ENCODE measurements at regions not wholly inside any gene's neighbourhood (a gene's known extent, or its start where the extent isn't known, plus 50 kb on each side); places are given as distances from the start of the nearest gene placed in this dataset.

DNA sequence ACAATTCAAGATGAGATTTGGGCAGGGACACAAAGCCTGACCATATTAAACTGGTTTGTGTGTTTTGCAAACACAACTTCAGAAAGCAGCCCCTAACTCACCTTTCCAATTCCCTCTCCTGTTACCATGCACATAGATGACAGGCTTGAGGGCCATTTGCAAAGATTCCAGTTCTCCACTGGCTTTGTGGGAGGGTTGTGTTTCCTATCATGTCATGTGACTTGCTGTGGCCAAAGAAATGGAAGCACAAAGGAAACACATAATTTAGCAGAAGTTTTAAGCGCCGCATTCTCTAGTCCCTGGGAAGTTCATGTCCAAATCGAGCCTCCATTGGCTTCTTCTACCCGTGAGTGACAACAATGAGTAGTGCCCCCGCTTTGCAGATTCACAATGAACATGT is 57.9 kb upstream of the CDH6 start:
- TF ChIP-seq CTCF (IDR thresholded peaks at IDR 0.05) (no peak), REST (IDR thresholded peaks at IDR 0.05; ENCODE audit: low read depth, low read length) (no peak), EP300 (IDR thresholded peaks at IDR 0.05; ENCODE audit: borderline replicate concordance in 1 of 2, low read depth in 1 of 2, low read length in 1 of 2) (no peak), USF1 (IDR thresholded peaks at IDR 0.05; ENCODE audit: borderline replicate concordance, low read depth) (no peak), MXI1 (IDR thresholded peaks at IDR 0.05; ENCODE audit: low read depth, low read length) (no peak), RAD21 (IDR thresholded peaks at IDR 0.05; ENCODE audit: low read length) (no peak), RXRA (IDR thresholded peaks at IDR 0.05; ENCODE audit: borderline replicate concordance, low read depth) (no peak), NRF1 (IDR thresholded peaks at IDR 0.05; ENCODE audit: low read depth, low read length) (no peak), TAF1 (IDR thresholded peaks at IDR 0.05; ENCODE audit: borderline replicate concordance, low read depth, low read length) (no peak), POLR2AphosphoS5 (IDR thresholded peaks at IDR 0.05; ENCODE audit: low read depth, low read length) (no peak), SIN3A (IDR thresholded peaks at IDR 0.05; ENCODE audit: borderline replicate concordance, low read depth, low read length) (no peak), RFX5 (IDR thresholded peaks at IDR 0.05; ENCODE audit: low read length) (no peak)
- TF ChIP-seq, protein P1, sequence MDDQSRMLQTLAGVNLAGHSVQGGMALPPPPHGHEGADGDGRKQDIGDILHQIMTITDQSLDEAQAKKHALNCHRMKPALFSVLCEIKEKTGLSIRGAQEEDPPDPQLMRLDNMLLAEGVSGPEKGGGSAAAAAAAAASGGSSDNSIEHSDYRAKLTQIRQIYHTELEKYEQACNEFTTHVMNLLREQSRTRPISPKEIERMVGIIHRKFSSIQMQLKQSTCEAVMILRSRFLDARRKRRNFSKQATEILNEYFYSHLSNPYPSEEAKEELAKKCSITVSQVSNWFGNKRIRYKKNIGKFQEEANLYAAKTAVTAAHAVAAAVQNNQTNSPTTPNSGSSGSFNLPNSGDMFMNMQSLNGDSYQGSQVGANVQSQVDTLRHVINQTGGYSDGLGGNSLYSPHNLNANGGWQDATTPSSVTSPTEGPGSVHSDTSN (IDR thresholded peaks at IDR 0.05) = no peak

All from SK-N-SH (cell line).